HS-27A (cell line): ENCODE measurements at regions not wholly inside any gene's neighbourhood (a gene's known extent, or its start where the extent isn't known, plus 50 kb on each side); places are given as distances from the start of the nearest gene placed in this dataset.
"Not testable (repeated sequence)": the region's sequence is repeated elsewhere in the genome, so short reads cannot be mapped to it uniquely, and the experiment has no call there.

ENCODE experiments used
- DNase-seq: peaks from one replicate; pipeline ENCODE4 v3.0.0-alpha.2; 2012; ENCODE audit warnings: low read depth, missing footprints

DNA sequence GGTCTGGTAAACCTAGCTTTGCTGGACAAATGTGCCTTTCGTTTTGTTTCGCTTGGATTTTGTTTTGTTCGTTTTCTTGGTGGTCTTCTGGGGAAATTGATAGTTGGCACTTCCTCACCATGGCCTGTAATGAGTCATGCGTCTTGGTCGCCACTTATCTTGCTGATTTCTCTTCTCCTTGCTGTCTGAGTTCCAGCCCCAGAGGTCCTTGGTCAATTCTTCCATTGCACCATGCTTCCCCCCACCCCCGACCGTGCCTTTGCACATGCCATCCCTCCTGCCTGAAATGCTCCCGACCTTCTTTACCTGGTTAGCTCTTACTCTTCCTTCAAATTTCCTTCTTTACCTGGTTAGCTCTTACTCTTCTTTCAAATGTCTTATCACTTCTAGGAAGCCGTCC lies 168.7 kb upstream of the MSX2 start:
- DNase-seq: no peak

DNA sequence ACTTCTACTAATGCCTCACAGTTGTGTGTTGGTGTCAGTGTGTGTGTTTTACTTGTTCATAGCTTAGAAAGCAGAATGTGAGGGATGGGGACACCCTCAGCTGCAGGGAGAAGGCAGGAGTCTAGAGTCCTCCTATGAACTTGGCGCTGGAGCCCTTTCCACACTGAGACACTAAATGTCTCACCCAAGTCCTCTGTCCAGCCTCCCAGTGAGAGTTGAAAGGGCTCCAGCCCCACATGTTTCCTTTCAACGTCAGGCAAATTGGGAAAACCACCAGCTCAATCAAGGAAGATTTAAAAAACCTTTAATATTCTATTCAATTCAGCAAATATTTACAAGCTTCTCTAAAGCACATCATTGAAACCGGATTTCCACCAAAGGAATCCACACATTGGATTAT lies 167.6 kb upstream of the MSX2 start:
- DNase-seq: no peak

DNA sequence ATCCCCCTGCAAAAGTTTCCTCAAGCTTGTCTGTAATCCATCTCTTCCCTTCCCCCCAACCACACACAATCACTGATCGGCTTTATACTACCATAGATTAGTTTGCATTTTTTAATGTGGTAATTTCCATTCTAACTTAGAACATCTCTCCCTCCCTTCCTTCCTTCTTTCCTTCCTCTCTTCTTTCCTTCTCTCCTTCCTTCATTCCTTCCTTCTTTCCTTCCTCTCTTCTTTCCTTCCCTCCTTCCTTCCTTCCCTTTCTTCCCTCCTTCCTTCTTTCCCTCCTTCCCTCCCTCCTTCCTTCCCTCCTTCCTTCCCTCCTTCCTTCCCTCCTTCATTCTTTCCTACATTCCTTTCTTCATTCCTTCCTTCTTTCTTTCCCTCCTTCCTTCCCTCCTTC lies 166.2 kb upstream of the MSX2 start:
- DNase-seq: no peak

DNA sequence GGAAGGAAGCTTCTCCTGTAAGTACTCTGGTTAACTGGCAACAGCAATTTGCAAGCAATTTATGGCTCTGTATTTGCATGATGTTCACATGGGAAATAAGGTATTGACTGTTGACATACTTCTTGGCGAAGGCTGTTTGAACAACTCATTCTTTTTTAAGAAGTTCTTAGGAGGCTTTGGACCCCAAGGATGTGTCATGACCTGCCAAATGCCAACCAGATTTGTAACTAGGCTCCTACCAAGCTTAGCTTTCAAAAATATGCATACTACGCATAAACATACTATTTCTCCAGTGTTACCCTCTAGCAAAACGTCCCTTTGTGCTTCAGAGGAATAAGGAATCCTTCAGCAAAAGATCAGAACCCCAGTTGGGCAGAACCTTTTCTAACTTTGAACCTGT lies 165.2 kb upstream of the MSX2 start:
- DNase-seq: no peak

GRCh38 chr5:174559566-174560090 lies 164.8 kb upstream of the MSX2 start:
- no peak for DNase-seq

GRCh38 chr5:174560861-174561260 lies 163.5 kb upstream of the MSX2 start:
- no peak for DNase-seq

DNA sequence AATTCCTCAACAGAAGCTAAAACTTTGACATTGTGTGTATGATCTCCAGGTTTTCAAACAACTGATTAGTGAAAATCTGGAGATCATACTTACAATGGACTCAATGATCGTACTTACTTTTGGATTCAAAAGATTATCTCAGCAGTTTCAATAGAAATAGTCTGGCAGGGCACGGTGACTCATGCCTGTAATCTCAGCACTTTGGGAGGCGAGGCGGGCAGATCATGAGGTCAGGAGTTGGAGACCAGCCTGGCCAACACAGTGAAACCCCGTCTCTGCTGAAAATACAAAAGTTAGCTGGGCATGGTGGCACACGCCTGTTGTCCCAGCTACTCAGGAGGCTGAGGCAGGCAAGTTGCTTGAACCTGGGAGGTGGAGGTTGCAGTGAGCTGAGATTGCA lies 161.3 kb upstream of the MSX2 start:
- DNase-seq: not testable (repeated sequence)

DNA sequence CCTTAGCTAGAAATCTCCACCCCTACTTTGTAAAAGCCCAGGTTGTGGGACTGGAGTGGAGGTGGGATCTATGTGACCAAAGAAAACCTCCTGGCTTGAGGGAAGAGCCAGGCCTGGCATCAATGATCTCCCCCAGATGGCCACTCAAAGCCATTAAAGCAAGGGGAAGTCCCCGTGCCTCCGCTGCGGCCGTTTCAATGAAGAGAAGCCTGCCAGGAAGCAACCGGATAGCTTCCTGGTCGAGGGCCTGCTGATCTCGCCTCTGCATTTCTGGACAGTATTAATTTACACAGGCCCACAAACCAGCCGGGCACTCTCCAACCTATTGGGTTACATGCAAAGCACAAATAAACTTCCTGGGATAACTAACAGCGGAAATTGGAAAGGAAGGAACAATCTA lies 160.5 kb upstream of the MSX2 start:
- no peak for DNase-seq

DNA sequence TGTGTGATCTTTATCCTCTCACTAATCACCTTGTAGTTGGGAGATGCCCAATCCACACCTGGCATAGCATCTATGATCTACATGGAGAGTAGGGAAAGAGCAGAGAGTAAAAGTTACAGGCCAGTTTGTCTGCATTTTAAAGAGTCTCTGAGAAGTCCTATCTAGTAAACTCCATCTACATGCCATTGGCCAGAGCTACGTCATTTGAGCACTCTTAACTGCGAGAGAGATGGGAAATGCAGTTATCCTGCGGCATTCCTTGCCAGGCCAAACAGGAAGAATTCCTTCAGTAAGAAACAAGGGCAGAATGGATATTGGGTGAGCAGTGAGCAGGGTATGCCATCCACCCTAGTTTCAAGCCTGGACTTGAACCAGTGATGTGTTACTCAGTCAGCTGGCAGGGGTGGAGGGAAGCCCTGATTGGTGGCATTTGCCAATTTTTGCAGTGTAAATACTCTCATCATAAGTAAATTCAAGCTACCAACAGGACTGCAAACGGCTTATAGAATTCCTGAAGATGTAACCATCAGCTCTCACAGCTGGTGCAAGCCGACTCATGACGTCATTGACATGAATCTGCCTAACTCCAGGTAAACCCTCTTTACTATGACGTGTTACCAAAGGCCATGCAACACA lies 156.8 kb upstream of the MSX2 start:
- DNase-seq: no peak

DNA sequence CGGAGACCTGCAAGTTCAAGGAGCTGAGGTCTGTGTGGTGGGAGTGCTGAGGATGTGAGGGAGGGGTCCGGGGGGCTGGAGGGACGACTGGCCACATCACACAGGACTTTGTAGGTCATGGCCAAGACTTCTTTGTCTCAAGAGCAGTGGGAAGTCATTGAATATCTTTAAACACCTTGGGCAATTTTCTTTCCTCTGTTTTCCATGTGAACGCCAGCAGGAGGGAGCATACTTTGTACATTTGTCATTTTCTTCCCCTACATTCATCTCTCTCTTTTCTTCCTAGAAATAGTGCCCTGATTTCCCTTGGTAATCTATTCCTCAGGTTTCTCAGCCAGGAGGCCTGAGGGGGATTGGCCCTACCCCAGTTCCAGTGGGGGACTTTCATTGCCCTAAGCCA lies 153.7 kb upstream of the MSX2 start:
- DNase-seq: no peak

DNA sequence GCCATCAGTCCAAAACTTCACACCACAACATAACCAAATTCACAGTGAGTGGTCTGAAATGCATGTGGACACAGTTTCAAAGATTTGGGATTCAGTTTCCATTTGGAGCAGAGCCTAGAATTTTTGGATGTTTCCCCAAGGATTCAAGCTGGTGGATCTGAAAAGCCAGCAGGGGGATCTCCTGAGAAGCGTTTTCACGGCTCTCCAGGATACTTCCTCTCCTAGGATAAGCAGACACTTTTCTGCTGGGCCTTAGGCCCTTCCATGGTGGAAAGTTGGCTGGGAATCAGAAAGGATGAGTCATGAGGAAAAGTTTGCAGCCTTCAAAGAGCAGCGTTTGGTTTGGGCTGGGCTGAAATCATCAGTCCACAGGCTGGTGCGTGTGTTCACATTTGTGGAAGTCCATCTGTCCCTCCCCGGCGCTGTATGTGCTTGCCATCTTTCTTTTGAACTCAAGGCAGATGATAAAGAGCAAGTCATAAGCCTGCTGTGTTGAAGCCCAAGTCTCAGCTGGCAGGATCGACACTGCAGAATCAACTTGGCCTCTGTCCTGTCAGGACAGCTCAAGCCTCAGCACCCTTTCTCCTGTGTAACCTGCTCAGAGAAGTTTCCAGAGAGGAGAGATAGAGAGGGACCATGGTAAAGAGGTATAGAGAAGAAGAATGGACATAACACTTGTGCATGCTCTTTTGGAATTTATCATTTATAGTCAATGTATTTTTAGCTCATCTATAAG lies 152.6 kb upstream of the MSX2 start:
- DNase-seq: no peak

- DNase-seq: no peak
Observed at GRCh38 chr5:174572591-174572990, 151.8 kb upstream of the MSX2 start.

GRCh38 chr5:174573221-174573994 lies 151.0 kb upstream of the MSX2 start:
- DNase-seq: no peak

DNA sequence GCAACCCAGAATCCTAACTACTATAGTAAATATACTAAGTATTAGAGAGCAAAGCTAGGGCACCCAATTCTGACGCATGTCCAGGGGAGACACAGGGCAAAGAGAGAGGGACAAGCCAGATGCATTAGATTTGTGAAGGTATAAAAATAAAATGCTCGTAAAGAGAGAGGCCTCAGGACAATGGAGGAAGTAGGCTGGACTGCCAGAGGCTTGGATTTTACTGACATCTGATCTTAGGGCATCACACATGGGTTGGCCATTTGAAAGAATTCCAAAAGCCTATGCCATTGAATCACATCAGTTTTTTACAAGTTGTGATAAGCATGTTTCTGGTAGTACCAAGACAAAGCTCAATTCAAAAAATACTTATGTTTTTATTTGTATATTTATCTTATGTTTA lies 149.3 kb upstream of the MSX2 start:
- no peak for DNase-seq

- no peak for DNase-seq
Observed at GRCh38 chr5:174576042-174576441, 148.3 kb upstream of the MSX2 start.

DNA sequence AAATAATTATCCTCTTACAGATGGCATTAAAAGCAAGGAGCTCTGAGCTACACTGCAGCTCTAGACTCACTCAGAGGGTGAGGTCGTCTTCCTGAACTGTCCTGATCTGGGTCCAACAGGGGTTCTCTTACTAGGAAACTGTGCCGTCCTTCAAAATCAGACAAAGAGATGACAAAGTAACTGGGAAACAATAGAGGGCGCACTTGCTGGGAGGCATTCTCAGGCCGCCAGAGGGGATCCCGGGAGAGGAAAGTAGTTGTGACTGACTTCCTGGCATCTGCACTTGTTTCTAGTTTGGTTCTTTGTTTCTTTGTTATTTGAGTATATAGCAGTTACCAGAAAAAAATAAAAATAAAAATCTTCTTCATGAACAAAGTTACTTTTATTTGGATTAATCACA lies 142.9 kb upstream of the MSX2 start:
- no peak for DNase-seq

GRCh38 chr5:174581894-174582293 lies 142.5 kb upstream of the MSX2 start:
- no peak for DNase-seq

DNA sequence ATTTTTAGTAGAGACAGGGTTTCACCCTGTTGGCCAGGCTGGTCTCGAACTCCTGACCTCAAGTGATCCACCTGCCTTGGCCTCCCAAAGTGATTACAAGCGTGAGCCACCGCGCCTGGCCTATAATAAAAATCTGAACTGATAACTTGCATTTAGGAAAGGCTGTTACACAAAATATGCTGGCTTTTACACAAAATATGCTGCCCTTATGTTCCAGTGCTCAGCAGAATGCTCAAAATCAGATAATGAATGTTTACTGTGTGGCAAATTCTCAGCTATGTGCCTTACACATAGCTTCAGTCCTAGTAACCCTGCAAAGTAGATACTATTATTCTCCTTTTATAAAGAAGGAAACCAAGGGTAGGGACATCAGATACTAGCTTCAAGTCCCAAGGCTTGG lies 141.3 kb upstream of the MSX2 start:
- no peak for DNase-seq

DNA sequence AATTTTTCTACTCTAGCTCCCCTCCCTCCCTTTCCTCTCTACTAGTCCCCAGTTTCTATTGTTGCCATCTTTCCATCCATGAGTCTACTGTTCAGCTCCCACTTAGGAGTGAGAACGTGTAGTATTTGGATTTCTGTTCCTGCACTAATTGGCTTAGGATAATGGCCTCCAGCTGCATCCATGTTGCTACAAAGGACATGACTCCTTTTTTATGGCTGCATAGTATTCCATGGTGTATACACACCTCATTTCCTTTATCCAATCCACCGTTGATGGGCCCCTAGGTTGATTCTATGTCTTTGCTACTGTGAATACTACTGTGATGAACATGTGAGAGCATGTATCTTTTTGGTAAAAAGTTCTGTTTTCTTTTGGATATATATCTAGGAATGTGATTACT lies 138.9 kb upstream of the MSX2 start:
- DNase-seq: no peak

DNA sequence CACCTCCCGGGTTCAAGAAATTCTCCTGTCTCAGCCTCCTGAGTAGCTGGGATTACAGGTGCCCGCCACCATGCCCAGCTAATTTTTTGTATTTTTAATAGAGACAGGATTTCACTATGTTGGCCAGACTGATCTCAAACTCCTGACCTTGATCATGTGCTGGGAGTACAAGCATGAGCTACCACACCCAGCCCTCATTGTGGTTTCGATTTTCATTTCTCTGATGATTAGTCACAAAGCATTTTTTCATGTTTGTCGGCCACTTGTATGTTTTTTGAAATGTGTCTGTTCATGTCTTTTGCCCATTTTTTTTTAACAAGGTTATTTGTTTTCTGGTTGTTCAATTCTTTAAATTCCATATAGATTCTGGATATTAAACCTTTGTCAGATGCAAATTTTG lies 138.2 kb upstream of the MSX2 start:
- not testable (repeated sequence) for DNase-seq

- no peak for DNase-seq
Observed at GRCh38 chr5:174589011-174589410, 135.4 kb upstream of the MSX2 start.

DNA sequence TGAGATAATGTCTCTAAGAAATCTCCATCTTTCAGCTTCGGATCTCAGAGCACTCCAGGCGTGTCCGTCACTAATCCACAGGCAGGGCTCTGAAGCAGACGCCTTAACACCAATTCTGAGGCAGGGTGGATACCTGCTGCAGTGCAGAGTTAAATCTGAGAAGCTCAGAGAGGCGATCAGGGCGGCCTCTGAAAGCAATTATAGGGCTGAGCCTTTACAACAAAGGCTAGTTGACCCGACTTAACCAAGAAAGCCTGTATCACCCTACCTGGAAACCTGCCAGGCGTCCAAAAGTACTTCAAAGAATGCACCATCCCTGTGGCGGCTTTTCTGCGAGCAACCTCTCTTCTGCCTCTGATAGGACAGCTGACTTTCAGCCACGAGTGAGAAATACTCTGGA lies 134.8 kb upstream of the MSX2 start:
- no peak for DNase-seq

GRCh38 chr5:174590820-174591219 lies 133.6 kb upstream of the MSX2 start:
- no peak for DNase-seq
